MM.1S (cell line): ENCODE measurements at regions not wholly inside any gene's neighbourhood (a gene's known extent, or its start where the extent isn't known, plus 50 kb on each side); places are given as distances from the start of the nearest gene placed in this dataset.
"Not testable (repeated sequence)": the region's sequence is repeated elsewhere in the genome, so short reads cannot be mapped to it uniquely, and the experiment has no call there.

Experiments used
- EZH2 ChIP-seq: fragments of 300-600 bp; sonication (generic); optimal IDR thresholded peaks from 2 replicates; pipeline ENCODE3; 2017; ENCODE audit warnings: low read depth, mild to moderate bottlenecking, antibody characterized with exemption, low read length, mixed read lengths
- EZH2phosphoT487 ChIP-seq: fragments of 300-600 bp; sonication (generic); IDR thresholded peaks from 2 replicates; pipeline ENCODE4 v1.6.1; 2018; ENCODE audit warnings: antibody characterized with exemption, low read length
- TF ChIP-seq, protein P1 (sequence below): fragments of 300-600 bp; sonication (generic); IDR thresholded peaks from 2 replicates; pipeline ENCODE4 v1.5.1; 2016; ENCODE audit warnings: antibody characterized with exemption, low read length, mixed read lengths

DNA sequence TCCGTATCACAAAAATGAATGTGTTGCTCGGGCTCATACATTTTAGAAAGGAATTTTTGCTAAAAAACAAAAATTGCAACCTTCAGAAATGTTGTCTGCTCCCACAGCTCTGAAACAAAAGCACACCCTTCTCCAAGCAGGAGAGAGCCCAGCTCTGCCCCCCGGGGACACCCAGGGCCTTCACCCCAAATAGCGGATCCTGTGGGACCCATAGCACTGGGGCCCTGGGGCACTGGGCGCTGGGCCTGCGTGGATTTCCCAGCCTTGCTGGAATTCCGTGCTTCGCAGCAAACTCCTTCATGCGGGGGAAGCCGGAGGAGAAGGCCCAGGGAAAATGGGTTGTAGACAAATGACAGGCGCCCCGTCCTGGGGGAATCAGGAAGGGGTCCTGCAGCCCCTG, 50.5 kb upstream of the SFSWAP start:
- TF ChIP-seq EZH2phosphoT487, EZH2: not testable (repeated sequence)
- TF ChIP-seq, protein P1, sequence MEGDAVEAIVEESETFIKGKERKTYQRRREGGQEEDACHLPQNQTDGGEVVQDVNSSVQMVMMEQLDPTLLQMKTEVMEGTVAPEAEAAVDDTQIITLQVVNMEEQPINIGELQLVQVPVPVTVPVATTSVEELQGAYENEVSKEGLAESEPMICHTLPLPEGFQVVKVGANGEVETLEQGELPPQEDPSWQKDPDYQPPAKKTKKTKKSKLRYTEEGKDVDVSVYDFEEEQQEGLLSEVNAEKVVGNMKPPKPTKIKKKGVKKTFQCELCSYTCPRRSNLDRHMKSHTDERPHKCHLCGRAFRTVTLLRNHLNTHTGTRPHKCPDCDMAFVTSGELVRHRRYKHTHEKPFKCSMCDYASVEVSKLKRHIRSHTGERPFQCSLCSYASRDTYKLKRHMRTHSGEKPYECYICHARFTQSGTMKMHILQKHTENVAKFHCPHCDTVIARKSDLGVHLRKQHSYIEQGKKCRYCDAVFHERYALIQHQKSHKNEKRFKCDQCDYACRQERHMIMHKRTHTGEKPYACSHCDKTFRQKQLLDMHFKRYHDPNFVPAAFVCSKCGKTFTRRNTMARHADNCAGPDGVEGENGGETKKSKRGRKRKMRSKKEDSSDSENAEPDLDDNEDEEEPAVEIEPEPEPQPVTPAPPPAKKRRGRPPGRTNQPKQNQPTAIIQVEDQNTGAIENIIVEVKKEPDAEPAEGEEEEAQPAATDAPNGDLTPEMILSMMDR = not testable (repeated sequence)
